ENCODE measurements at regions not wholly inside any gene's neighbourhood (a gene's known extent, or its start where the extent isn't known, plus 50 kb on each side); places are given as distances from the start of the nearest gene placed in this dataset.
A peak's percentile ranks its signal among the peaks of the same experiment; 100 is the strongest.

DNA sequence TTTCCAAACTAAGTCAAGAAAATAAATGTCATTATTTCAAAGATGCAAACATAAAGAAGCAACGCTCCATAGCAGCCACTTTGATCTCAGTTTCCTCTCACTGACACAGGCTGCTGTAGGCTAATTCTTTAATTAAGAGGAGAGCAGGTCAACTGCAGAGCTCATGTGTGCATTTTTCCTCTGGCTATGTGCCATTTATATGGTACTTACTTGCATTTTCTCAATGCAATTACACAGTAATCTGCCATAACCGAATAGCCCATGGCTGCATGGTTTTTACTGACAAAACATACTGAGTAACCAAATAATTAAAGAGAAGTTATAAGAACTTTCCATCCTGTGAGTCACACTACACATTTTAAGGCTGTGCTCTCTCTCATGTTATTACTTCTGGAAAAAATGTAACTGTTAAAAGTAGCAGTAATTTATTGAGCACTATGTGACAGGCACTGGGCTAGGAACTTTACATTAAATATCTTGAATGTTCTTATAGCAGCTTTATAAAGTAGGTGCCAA is 122.0 kb downstream of the ELAPOR2 start:
- TF ChIP-seq, protein P1, sequence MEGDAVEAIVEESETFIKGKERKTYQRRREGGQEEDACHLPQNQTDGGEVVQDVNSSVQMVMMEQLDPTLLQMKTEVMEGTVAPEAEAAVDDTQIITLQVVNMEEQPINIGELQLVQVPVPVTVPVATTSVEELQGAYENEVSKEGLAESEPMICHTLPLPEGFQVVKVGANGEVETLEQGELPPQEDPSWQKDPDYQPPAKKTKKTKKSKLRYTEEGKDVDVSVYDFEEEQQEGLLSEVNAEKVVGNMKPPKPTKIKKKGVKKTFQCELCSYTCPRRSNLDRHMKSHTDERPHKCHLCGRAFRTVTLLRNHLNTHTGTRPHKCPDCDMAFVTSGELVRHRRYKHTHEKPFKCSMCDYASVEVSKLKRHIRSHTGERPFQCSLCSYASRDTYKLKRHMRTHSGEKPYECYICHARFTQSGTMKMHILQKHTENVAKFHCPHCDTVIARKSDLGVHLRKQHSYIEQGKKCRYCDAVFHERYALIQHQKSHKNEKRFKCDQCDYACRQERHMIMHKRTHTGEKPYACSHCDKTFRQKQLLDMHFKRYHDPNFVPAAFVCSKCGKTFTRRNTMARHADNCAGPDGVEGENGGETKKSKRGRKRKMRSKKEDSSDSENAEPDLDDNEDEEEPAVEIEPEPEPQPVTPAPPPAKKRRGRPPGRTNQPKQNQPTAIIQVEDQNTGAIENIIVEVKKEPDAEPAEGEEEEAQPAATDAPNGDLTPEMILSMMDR (IDR thresholded peaks at IDR 0.05) = no peak
- TF ChIP-seq POLR2A (IDR thresholded peaks at IDR 0.05) = no peak
- 62 to 71% methylated on average over 2 of the region's 2 CpGs for WGBS, 2 donors
- no peak overlapping the region for H3K4me3 ChIP-seq (ENCODE audit: low read depth, poor library complexity, severe bottlenecking)
- intact Hi-C loops (cut with DNase I; ENCODE audit: low total_unique reads) = loop anchor here (10.0 kb wide), 1 partner anchor 1277 kb away; no protein-coding TSS in a partner anchor
- no peak for DNase-seq (ENCODE audit: low spot score in 2 of 2)

DNA sequence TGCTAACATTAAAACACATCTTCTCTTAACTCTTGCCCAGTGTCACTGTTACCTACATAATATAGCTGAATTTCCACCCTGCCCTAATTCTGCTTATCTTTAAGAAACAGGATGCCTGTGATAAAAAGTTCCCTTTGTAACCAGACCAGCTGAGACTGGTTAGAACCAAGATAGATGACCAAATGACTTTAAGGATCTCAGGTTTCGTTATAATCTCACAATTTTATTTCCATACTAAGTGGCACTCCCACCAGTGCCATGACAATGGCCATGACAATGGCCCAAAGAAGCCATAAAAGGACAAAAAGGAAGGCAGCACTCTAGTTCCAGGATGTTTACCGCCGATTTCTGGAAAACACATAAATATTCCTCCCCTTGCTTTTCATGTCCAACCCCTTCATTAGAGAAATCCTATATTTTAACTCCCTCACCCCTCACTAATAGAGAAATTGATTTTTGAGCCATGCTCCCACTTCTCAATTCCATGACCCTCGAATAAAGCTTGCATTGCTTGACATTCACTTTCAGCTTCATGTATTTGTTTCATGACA is 126.1 kb downstream of the ELAPOR2 start:
- no peak for DNase-seq (ENCODE audit: low spot score in 2 of 2)
- 84 to 92% methylated on average over 4 of the region's 4 CpGs for WGBS, 2 donors
- intact Hi-C loops (cut with DNase I; ENCODE audit: low total_unique reads) = loop anchor here (10.0 kb wide), 1 partner anchor 1281 kb away; no protein-coding TSS in a partner anchor
- no peak for TF ChIP-seq POLR2A (IDR thresholded peaks at IDR 0.05)
- TF ChIP-seq, protein P1 (IDR thresholded peaks at IDR 0.05) = no peak
- no peak overlapping the region for H3K4me3 ChIP-seq (ENCODE audit: low read depth, poor library complexity, severe bottlenecking)

DNA sequence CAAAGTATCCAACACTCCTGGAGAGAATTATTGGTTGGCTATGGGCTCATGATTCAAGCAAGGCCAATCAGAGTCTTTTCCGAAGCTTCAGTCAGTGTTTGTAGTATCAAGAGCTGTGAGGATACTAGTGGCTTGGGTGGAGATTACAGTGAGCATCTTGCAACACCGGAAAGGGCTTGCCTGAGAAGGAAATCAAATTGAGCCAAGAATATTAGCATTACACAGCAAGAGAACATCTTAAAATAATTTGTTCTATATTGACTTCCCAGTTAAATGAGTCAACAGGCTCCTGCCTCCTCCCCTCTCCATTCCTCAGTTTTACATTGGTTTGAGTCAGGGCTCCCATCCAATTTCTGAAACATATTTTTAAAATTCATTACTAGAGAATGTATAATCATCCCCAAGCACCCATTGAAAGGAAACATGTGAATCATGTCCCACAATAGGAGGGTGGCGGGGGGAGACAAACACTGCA is 127.4 kb downstream of the ELAPOR2 start:
- WGBS, 2 donors = 19 to 26% methylated on average over 3 of the region's 3 CpGs
- intact Hi-C loops (cut with DNase I; ENCODE audit: low total_unique reads) = loop anchor here (10.0 kb wide), 1 partner anchor 1283 kb away; no protein-coding TSS in a partner anchor

DNA sequence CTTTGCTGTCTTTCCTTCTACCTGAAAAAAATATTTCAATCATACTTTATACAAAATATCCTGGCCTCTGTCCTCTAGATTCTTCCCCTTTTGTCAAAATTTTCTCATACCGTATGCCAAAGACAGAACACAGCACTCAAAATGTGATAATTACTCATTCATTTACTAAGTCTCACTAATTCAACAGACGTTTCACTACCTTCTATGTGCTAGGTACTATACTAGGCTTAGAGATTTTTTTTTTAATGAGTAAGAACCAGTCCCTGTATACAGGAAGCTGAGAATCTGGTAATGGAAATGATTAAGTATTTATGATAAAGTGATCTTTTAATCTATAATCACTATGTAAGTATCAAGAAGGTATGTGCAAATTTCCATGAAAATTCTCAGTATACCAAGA is 128.0 kb downstream of the ELAPOR2 start:
- WGBS, 2 donors = 81 to 82% methylated on average over 2 of the region's 2 CpGs
- TF ChIP-seq, protein P1 (IDR thresholded peaks at IDR 0.05) = no peak
- no peak for TF ChIP-seq POLR2A (IDR thresholded peaks at IDR 0.05)
- no peak for DNase-seq (ENCODE audit: low spot score in 2 of 2)
- H3K4me3 ChIP-seq (ENCODE audit: low read depth, poor library complexity, severe bottlenecking) = no peak overlapping the region
- intact Hi-C loops (cut with DNase I; ENCODE audit: low total_unique reads) = loop anchor here (10.0 kb wide), 1 partner anchor 1283 kb away; no protein-coding TSS in a partner anchor

More for the DNA sequence above, 127.4 kb downstream of the ELAPOR2 start:
- peak in 1 of 2 donors; percentile 54 for DNase-seq (ENCODE audit: low spot score in 2 of 2)
- TF ChIP-seq, protein P1 (IDR thresholded peaks at IDR 0.05) = no peak
- no peak for TF ChIP-seq POLR2A (IDR thresholded peaks at IDR 0.05)
- H3K4me3 ChIP-seq (ENCODE audit: low read depth, poor library complexity, severe bottlenecking) = no peak overlapping the region

DNA sequence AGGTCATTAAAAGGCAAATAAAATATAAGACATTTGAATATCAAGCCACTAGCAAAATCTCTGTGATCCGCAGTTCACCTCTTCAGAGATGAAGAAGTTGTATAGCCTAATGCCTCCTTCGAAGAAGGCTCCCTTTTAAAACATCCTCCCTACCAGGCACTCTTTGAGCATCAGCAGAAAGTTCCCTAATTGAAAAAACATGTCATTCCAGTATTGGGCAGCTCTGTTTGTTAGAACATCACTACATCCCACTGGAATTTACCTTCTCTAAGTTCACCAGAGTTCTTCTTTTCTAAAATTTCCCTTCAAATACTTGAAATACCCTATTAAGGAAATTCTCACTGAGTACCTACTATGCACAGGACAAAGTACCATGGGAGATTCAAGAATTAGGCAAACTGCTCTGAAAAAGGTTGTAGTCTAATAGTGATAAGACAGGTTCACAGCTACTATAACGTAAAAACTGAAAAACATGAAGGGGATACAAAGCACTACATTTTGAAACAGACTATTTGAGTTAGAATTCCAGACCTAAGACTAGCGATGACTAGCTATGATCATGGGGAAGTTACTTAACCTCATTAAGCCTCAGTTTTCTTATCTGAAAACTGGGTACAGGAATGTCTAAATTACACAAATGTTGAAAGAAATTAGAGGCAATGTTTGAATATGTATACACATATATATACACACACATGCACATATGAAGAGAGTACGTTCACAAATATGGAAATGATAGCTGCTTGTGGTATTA is 128.7 kb downstream of the ELAPOR2 start:
- DNase-seq (ENCODE audit: low spot score in 2 of 2) = no peak
- intact Hi-C loops (cut with DNase I; ENCODE audit: low total_unique reads) = loop anchor here (10.0 kb wide), 1 partner anchor 1284 kb away; no protein-coding TSS in a partner anchor
- H3K4me3 ChIP-seq (ENCODE audit: low read depth, poor library complexity, severe bottlenecking) = no peak overlapping the region
- 88 to 90% methylated on average over 5 of the region's 5 CpGs for WGBS, 2 donors
- TF ChIP-seq, protein P1 (IDR thresholded peaks at IDR 0.05) = no peak
- TF ChIP-seq POLR2A (IDR thresholded peaks at IDR 0.05) = no peak

Measured in lower leg skin (tissue), 4 donors.